Fibroblast of skin of right biceps (primary cell): ENCODE measurements at regions not wholly inside any gene's neighbourhood (a gene's known extent, or its start where the extent isn't known, plus 50 kb on each side); places are given as distances from the start of the nearest gene placed in this dataset.
A peak's percentile ranks its signal among the peaks of the same experiment; 100 is the strongest.

Experiments
- DNase-seq: peaks from one replicate; pipeline ENCODE4 v3.0.0-alpha.2; 2013

DNA sequence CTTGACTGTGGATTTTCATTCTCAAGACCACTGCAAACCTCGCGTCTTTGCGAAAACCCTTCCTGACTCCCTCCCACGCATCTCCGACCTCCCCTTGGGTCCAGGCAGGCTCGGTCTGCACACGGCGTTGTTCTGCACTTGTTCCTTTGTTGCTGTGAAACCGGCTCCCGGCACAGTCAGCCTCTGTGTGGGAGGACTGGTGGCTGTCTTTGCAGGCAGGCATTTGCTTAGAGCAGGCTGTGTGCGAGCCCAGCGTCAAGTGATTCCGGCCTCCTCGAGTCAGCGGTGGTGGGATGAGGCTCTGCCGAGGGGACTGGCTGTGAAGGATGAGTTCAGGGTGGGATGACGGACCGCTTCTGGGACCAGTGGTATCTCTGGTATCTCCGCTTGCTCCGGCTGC is 102.6 kb upstream of the ROPN1 start:
- DNase-seq: no peak

DNA sequence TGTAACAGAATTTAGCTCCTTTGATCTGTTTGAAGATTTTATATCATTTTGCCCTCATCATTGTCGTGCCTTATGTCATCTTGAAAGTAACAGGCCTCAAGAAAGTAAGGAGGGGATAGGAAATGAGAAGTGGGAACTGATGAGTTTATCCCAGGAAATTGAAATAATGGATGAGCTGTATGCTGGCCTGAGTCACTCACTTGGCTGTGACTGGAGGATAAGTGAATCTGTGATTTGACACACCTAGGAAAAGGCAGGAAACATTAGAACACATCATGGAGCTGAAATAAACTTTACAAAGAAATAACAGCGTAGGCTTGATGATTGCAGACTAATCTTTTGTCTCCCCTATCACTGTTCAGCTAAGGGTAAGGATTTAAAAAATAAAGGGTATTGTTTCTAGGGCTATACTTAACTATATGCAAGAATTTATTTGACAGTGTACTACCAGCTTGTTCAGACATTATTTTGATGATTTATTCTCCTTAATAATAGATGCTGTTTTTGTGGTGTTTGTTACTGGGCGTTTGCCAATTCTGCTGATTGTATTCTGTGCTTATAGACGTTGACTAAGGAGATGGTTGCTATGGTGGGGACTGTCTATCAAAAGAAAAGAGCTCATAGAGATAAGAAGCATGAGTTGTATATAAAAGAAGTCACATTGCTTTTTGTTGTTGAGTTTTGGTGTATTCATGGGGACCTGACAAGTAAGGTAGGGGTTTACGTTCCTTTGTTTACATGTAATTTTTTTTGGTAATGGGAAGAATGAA is 105.6 kb upstream of the ROPN1 start:
- DNase-seq: peak; percentile 68

DNA sequence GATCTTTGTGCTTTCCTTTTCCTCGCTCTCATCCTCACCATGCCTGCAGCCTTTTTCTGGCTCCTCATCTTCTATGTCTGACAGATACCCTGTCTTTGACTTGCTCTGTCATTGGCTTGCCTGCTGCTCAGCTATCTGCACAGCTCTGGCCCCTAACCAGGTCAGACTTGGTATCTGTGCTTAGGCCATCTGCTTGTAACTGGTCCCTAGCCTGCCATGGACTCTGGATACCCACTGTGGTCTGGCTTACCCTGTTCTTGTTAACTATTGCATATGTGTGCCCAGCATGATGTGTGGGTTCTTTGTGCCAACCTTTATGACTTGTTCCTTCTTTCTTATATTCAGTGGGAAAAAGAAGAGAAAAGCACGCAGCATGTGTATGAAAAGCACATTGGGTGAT is 109.7 kb upstream of the ROPN1 start:
- no peak for DNase-seq

DNA sequence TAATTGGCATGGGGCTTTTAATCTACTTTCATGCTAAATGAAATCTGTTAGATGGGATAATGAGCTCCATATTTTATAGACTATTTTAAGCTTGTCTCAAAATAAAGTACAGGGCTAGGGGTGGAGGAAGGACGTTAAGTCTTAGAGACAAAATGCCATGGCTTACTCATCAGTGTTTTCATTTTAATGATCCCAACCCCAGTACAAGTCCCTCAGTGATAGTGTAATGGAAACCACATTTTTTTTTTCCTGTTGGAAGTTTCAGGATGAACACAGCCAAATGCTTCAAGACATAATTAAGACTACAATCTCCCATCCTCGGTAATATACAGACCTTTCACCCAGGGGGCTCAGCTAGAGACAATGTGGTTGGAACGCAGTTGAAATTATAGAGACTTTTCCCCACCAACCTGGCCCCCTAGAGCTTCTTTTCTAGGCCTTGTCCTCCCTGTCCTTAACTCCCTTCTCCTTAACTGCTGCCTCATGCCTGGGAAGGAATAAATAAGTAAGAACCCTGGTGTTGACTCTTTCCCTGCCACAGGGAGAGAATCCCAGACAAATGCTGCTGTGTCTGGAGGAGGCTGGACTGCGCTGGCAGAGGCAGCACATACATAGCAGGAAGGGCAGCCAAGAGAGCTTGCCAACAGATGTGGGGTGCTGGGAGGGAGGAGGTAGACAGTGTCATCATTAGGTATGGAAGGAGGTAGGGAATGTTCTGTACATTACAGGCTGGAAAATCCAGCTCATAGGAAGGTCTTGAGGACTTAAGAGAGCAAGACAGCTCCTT is 115.4 kb upstream of the ROPN1 start:
- DNase-seq: peak; percentile 82

DNA sequence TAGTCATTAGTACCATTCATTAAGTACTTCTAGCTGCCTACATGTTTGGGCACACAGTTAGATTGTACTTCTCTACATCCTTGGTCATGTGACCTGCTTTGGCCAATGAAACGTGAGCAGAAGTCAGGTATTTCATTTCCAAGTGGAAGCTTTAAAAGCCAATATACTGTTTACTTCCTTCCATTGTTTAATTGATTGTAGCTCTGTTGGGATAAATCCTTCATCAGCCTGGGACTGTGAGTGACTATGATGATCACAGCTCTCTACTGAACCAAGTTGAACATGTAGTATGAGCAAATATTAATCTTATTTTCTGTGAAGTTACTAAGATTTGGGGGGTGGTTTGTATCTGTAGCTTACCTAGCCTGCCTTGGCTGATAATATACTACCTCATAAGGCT is 116.5 kb upstream of the ROPN1 start:
- DNase-seq: no peak

DNA sequence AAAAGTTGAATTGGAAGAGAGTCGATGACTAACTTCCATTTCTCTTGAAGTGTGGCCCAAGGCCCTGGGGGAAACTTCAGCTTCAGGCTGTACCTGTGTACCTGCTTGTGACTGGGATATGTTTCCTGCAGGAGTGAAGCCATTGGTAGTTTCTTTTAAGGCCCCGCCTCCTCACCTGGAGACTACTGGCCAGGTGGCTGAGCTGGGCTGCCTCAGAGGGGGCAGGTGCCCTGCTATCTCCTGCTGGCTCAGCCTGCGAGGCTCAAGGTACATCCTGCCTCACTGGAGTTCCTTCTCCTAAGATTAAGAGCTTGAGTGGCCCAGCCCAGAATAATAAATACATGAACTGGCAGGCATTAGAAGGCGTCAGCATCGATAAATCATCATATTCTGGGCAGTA is 121.6 kb upstream of the ROPN1 start:
- DNase-seq: no peak

DNA sequence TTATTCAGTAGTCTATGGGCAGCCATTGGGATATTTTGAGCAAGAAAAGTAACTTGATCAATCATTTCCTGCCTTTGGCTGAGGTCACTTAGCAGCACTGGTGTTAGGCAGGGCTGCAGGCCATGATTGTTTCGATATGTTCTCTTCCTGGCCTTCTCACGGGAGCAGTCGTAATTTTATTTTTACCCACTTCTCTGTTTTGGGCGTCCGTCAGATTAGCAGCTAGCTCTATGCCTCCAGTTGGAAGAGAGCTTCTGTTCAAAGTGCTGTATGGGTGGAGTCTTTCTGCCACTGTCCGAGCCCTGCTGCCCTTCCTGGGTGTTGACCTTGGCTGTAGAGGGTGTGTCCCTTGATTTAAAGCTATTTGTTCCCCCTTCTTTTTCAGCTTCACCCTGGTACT is 123.4 kb upstream of the ROPN1 start:
- no peak for DNase-seq

- DNase-seq: no peak
These were observed 124.0 kb upstream of the ROPN1 start for GRCh38 chr3:124115956-124116355.

DNA sequence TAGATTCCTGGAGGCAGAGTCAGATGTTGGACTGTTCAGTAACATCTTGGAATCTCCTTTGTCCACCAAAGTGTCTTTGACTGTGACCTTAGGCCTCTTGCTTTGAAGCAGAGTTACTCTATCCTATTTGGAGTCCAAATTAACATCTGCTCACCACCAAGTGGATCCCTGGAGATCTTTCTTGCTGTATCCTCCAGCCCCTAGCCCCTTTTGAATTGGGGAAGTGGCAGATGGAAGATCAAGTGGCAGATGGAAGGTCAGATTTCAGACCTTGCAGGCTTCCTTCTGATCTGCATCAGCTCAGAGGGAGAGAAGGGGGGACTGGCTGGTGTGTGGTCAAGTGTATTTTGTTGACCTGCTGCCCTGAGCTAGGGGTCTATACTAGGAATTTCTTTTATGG is 125.0 kb upstream of the ROPN1 start:
- no peak for DNase-seq

DNA sequence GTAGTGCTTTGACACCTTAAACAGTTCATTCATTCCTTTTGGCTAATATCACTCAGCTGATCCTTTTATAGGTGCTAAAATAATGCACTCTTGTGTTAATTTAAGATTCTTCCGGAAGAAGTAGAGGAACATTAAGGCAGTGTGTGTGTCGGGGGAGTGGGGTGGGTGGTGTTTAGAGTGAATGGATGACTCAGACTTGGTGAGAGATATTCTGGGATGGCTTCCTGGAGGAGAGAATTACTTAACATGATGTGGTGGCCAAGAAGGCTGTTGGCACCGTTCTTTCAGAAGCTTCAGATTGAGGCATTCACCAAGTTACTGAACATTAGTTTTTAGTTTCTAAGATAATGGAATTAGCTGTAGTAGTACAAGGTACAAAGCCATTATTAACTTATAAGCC is 125.6 kb upstream of the ROPN1 start:
- DNase-seq: peak; percentile 80

- peak; percentile 74 for DNase-seq
These were observed 126.5 kb upstream of the ROPN1 start for GRCh38 chr3:124118397-124118796.

- DNase-seq: peak; percentile 95
These were observed 127.3 kb upstream of the ROPN1 start for GRCh38 chr3:124119056-124119716.

- DNase-seq: no peak
These were observed 129.7 kb upstream of the ROPN1 start for GRCh38 chr3:124121379-124122312.

- no peak for DNase-seq
These were observed 133.4 kb upstream of the ROPN1 start for GRCh38 chr3:124125315-124125714.

DNA sequence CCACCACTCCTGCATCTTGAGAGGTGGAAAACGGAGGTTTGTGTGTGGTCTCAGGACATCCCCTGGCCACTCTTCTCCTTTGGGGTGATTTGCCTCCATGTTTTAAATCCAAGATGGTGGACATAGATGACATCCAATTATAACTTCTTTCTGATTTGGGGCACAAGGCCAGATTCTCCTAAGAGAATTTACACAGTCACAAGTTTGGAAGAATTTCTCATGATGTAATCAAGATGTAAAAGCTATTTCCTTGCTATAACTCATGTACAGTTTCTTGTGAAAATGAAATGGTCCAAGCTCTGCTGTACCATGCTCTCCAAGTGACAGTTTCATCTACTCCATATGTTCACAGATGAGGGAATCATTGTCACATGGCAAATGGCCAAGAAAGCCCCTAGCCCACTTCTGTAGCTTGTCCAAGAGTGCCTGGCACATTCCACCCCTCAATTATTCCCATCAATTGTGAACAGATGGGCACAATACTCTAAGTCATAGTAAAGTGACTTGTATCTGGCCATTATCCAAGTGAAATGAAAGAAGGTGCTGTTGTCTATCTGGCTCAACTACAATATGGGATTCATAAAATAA is 134.6 kb upstream of the ROPN1 start:
- peak; percentile 44 for DNase-seq

DNA sequence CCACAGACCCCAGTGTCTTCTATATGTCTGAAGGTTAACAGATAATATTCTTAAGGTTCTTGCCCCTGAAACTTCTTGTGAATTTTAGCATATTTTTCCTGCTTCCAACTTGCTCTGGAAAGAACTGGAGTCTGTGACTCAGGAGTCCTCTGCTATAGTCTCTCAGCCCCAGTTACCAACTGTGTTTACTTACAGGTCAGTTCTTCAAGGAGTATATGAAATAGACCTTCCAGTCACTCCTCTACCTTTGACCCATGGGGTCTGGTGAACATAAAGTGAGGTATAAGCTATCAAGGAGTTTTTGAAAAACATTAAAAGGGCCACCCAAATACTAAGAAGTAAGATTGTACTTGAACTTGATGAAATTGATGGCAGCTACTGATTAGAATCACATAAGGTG is 139.2 kb upstream of the ROPN1 start:
- DNase-seq: no peak

GRCh38 chr3:124131580-124131979 is 139.7 kb upstream of the ROPN1 start:
- peak; percentile 28 for DNase-seq

DNA sequence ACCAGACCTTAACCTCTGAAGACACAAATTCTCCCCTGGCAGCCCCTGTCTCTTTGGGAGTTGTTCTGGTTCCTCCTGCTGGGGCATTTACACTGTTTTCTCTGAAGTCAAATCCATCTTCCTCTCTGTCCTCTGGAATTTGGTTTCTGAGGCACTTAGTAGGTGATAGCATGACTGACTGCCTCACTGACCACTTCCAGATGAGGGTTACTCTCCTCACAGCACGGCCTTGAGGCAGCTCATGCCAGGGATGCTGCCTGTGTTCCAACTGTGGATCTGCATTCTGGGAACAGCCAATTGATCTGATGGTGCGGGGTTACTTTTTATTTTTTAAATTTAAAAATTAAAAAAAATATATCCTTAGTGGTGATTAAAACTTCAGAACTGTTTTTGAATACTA is 140.9 kb upstream of the ROPN1 start:
- no peak for DNase-seq

- DNase-seq: no peak
These were observed 141.5 kb upstream of the ROPN1 start for GRCh38 chr3:124133366-124133940.

DNA sequence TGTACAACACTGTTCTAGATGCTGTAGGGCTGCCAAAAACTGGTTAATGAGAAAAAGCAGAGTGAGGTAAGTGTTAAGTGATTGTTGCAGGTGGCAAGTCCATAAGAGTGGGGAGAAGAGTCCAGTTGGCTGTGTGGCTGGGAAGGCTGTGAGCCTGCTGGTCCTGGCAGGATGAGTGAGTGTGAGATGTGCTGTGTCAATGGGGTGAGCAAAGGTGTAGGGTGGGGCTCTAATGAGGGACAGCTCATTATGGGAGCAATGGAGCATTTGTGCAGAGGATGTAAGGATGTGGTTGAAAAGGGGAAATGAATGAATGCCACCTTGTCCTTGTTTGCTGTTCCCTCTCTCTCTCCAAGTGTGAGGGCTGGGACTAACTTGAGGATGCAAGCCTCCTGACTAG is 145.3 kb upstream of the ROPN1 start:
- DNase-seq: no peak

DNA sequence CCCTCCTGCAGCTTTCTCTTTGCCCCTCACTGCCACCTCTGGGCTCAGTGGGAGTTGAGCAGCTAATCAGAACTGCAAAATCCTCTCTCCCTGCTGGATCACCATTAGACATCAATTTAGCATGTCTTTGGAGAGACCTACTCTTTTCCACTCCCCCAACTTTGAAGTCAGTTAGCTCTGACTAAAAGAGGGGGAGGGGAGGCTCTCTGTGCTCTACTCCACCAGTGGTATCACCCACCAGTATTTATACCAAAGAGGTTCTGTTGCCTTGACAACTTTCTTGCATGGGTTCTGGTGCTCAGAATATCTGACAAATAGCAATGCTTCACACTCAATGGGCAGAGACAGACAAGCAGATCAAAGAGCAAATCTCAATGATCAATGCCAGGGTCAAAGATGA is 146.2 kb upstream of the ROPN1 start:
- DNase-seq: no peak

- DNase-seq: peak; percentile 68
These were observed 148.8 kb upstream of the ROPN1 start for GRCh38 chr3:124140746-124141145.
